ENCODE measurements at regions not wholly inside any gene's neighbourhood (a gene's known extent, or its start where the extent isn't known, plus 50 kb on each side); places are given as distances from the start of the nearest gene placed in this dataset.

- Histone ChIP-seq H3K27me3 (peaks cover 0 to 4% (median 0%) of the 10 kb centered on the region in 4 donors), H3K4me1 (no peaks in the 10 kb centered on the region), H3K27ac (replicated peaks in 1 of 4) (no peak overlapping the region), H3K4me3 (no peak overlapping the region), H3K9me3 (no peaks in the 10 kb centered on the region), H3K36me3 (no peaks in the 10 kb centered on the region)
- WGBS = 91% methylated on average over 11 of the region's 11 CpGs
- TF ChIP-seq CTCF (IDR thresholded peaks at IDR 0.05) (no peak), POLR2A (IDR thresholded peaks at IDR 0.05; ENCODE audit: low read depth) (no peak), EP300 (IDR thresholded peaks at IDR 0.05) (no peak), POLR2AphosphoS5 (IDR thresholded peaks at IDR 0.05) (no peak)
- intact Hi-C loops (cut with DNase I) = no loop called here
- peak; percentile 74 for DNase-seq (ENCODE audit: extremely low spot score)
Observed at GRCh38 chr15:72936691-72937679, 115.3 kb upstream of the NEO1 start.

GRCh38 chr15:72936237-72936636, 116.0 kb upstream of the NEO1 start:
- H3K27me3 ChIP-seq = peaks cover 0 to 4% (median 0%) of the 10 kb centered on the region in 4 donors
- H3K4me3 ChIP-seq = no peak overlapping the region
- DNase-seq (ENCODE audit: extremely low spot score) = no peak
- H3K9me3 ChIP-seq = no peaks in the 10 kb centered on the region
- intact Hi-C loops (cut with DNase I) = no loop called here
- TF ChIP-seq POLR2AphosphoS5 (IDR thresholded peaks at IDR 0.05) = no peak
- no peak for TF ChIP-seq CTCF (IDR thresholded peaks at IDR 0.05)
- TF ChIP-seq POLR2A (IDR thresholded peaks at IDR 0.05; ENCODE audit: low read depth) = no peak
- no peak for TF ChIP-seq EP300 (IDR thresholded peaks at IDR 0.05)
- H3K27ac ChIP-seq (replicated peaks in 1 of 4) = no peak overlapping the region
- WGBS = 89% methylated on average over 4 of the region's 4 CpGs
- H3K36me3 ChIP-seq = no peaks in the 10 kb centered on the region
- no peaks in the 10 kb centered on the region for H3K4me1 ChIP-seq

- Histone ChIP-seq H3K27me3 (peaks cover 0 to 4% (median 0%) of the 10 kb centered on the region in 4 donors), H3K4me1 (no peaks in the 10 kb centered on the region), H3K36me3 (no peaks in the 10 kb centered on the region), H3K4me3 (no peak overlapping the region), H3K9me3 (no peaks in the 10 kb centered on the region), H3K27ac (replicated peaks in 1 of 4) (no peak overlapping the region)
- no peak for DNase-seq (ENCODE audit: extremely low spot score)
- 46% methylated on average over 2 of the region's 2 CpGs for WGBS
- intact Hi-C loops (cut with DNase I) = no loop called here
- no peak for TF ChIP-seq POLR2AphosphoS5 (IDR thresholded peaks at IDR 0.05)
- TF ChIP-seq EP300 (IDR thresholded peaks at IDR 0.05) = no peak
- TF ChIP-seq CTCF (IDR thresholded peaks at IDR 0.05) = no peak
- no peak for TF ChIP-seq POLR2A (IDR thresholded peaks at IDR 0.05; ENCODE audit: low read depth)
Observed at GRCh38 chr15:72935521-72935920, 116.7 kb upstream of the NEO1 start.

- H3K27me3 ChIP-seq = peaks cover 0 to 4% (median 0%) of the 10 kb centered on the region in 4 donors
- 94% methylated on average over 4 of the region's 4 CpGs for WGBS
- no peaks in the 10 kb centered on the region for H3K9me3 ChIP-seq
- no peak for DNase-seq (ENCODE audit: extremely low spot score)
- no peaks in the 10 kb centered on the region for H3K4me1 ChIP-seq
- no peak overlapping the region for H3K27ac ChIP-seq (replicated peaks in 1 of 4)
- TF ChIP-seq CTCF (IDR thresholded peaks at IDR 0.05) (no peak), POLR2AphosphoS5 (IDR thresholded peaks at IDR 0.05) (no peak), POLR2A (IDR thresholded peaks at IDR 0.05; ENCODE audit: low read depth) (no peak), EP300 (IDR thresholded peaks at IDR 0.05) (no peak)
- H3K36me3 ChIP-seq = no peaks in the 10 kb centered on the region
- intact Hi-C loops (cut with DNase I) = no loop called here
- no peak overlapping the region for H3K4me3 ChIP-seq
Observed at GRCh38 chr15:72934921-72935320, 117.3 kb upstream of the NEO1 start.
